ENCODE measurements at regions not wholly inside any gene's neighbourhood (a gene's known extent, or its start where the extent isn't known, plus 50 kb on each side); places are given as distances from the start of the nearest gene placed in this dataset.
A peak's percentile ranks its signal among the peaks of the same experiment; 100 is the strongest.

DNA sequence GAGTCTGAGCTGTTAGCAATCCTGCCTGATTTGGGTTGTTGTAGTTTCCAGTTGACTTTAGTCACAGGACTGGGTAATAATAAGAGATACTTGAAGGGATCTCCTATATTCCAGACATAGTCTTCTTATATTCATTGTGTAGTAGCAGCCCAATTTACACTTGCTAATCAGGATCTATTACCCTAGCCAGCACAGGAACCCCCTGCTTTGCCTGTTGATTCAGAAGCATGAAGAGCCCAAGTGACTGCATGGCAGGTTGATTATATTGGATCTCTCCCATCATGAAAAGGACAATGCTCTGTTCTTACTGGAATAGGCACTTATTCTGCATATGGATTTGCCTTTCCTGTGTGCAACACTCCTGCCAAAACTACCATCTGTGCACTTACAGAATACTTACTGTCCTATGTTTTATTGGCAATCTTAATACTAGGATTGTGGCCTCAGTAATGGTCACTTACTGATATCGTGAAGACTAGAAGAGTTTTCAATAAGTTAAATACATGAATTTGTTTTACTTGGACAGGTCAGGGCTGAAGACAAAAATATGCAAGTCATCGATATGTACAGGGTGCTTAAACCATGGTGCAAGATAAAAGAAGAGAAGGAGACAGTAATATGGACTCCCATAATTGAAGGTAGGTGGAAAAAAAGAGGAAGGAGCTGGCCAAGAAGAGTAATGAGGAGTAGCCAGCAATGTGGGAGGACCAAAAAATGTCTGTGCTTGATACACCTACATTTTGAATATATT, 304.1 kb downstream of the MCTP2 start:
- DNase-seq (ENCODE audit: low spot score) = no peak

DNA sequence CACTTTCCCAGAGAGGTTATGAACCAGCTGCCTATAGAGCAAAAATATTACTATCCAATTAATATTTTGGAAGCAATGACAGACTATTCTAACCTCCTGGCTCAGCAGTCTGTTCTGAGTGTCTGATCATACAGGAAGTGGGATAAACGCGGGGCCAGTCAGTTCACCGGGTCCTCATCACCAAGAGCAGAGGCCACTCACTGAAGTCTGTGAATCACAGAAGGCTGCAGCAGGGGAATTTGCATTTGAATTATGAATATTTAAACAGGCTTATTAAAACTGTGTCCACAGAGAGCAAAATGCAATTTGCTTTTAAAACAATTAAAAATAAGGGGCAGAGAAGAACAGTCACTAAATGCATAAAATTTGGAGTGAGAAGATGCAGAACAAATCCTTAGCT, 305.2 kb downstream of the MCTP2 start:
- DNase-seq (ENCODE audit: low spot score) = no peak

DNA sequence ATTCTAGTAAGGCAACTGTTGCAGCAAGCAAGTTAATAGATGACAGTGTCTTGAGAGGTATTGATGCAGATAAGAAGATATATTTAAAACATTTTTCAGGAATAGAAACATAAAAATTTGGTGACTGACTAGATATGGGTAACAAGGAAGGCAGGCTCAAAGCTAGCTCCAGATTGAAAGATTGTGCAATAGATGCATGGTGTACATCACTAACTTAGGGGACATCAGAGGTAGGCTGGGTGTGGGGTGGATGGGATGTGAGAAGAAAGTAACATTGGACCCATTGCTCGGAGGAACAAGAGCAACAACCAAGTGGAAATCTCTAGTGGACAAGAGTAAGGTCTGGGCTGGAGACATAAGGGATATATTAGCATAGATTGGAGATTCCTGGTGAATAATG, 306.9 kb downstream of the MCTP2 start:
- DNase-seq (ENCODE audit: low spot score) = no peak

DNA sequence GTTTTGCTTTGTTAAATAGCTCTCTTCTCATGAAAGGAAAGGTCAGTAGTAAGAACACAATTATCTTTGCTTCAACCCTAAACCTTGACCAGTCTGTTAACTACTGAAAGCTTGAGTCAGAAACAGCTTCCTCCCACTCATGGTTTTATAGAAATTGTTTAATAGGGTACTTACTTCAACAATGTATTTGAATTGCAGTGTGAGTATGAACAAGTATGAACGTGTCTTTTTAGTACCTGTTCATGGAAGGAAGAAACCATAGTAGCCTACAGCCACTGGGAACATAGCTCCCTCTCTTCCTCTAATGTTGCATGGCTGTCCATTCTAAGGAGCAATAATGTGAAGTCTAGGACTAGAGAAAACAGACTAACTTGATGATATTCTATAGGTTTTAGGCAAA, 311.0 kb downstream of the MCTP2 start:
- no peak for DNase-seq (ENCODE audit: low spot score)

DNA sequence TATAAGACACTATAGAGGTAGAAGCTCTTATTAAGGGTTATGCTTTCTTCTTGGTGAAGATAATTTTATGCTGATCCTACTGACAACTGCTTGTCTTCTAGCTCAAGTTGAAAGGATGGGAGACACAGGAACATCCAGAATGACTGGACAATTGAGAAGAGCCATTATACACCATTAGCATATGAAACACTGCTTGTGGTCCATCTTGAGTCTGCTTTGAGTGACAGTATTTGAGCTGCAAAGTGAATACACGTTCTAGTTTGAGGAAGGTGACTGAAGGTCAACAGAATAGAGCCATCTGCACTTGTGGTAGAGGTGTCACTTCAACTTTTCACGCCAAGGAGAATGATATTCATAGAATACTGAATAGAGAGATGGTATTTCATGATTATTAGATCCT, 315.4 kb downstream of the MCTP2 start:
- DNase-seq (ENCODE audit: low spot score) = no peak

DNA sequence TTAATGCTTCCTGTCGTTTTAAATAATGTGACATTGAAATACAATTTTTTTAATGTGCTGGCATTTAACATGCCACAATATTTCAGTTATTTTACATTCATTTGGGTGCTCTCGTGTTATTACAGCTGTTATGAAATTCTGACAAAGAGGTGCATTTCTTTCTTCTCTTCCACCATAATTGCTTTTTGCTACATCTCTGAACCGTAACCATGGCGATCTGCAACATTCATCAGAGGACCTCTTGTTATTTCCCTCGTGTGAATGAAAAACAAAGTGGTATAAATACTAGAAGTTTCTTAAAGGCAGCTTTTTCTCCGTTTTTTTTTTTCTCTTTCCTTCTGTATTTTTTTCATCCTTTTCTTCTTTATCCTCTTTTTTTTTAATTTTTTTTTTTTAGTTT, 316.4 kb downstream of the MCTP2 start:
- no peak for DNase-seq (ENCODE audit: low spot score)

DNA sequence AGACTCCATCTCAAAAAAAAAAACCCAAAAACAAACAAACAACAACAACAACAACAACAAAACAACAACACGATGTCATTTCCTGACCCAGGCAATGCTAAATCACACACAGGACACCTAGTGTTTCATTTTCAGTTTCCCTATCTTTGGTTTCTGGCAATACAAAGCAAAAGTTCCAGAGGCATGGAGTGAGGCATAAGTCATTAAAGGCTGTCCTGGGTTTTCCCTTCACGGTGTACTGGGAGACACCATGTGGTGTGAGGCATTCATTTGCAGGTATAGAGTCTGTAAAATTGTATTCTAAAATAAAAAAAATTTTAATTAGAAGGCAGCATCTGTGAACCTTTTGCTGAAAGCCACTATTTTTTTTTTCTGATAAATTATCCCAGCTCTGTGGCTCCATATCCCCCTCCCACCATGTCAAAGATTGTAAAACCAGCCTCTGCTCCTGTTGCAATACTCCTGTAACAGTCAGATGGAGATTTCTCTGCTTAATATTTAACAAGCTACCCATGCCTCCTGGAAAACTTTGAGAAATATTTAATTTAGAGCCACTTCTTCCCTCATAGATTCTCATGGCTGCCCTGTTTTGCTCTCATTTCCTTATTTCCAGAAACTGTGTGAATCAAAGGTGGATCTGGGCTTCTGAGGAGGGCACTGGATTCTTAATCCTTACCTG, 324.6 kb downstream of the MCTP2 start:
- no peak for DNase-seq (ENCODE audit: low spot score)

DNA sequence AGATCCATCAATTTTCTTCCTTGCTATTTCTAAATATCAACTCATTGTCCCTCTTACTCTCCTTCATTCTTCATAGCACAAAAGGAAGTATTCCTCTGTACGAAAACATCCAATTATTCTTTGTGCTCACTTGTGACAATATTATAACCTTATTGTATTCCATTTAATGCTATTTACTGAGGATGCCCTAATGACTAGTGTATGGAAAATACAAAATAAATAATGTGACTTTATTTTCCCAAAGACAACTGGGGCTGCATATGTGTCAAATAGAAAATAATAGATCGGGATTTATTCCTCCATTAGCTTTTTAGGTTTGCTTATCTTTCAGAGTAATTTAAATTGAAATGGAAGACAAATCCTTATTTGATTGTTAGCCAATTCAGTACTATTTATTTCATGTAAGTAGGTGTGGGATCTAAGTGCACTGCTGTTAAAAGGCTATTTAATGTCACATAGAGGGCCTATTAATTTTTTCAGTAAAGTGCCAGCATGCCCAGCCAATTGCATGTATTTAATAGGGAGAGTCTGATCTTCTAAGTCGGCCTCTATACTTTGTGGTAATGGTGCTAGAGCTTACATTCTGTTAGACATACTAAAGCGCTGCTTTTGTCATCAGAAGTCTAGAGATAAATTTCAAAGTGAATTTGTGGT, 329.8 kb downstream of the MCTP2 start:
- DNase-seq (ENCODE audit: low spot score) = no peak

DNA sequence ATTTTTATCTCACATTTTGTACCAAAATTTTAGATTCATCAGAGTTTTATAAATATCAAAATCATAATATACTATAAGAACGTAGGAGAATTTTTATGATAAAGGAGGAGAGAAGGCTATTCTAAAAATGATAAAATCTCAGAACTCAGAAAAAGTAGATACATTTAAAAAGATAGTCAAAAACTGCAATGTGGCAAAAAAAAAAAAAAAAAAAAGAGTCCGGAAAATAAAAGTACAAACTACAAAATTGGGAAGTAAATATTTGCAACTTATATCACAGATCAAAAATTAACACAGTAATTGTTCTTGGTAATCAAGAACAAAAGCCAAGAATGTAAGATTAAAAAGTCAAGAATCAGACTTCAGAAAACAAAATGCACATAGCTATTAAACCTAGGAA, 332.1 kb downstream of the MCTP2 start:
- no peak for DNase-seq (ENCODE audit: low spot score)

DNA sequence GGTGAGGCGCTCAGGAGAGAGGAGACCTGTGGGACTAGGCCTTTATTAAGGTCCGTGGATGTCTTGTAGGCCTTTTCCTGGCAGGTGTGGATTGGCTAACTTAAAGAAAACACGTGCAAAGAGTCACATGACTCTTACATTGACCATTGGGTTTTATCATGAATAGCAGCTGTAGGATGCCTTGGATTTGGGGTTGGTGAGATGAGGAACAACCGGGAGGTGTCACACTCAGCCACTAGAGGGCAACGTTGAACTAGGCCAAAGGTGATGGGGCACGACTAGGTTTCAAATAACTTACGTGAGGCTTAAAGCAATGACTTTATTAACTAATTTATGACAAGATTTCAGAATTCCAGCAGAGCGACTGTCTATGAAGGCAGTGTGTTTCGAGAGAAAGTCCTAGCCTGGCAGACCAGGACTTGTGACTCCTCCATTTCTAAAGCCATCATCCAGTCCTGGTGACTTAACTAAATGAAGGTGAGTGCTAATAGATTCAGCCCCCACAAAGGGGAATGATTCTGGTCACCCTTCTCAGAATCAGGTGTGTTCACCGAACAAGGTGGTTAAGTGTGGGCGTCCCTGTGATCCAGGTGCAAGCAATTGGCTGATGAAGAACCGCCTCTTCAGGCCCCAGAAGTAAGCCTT, 345.6 kb downstream of the MCTP2 start:
- DNase-seq (ENCODE audit: low spot score) = no peak

DNA sequence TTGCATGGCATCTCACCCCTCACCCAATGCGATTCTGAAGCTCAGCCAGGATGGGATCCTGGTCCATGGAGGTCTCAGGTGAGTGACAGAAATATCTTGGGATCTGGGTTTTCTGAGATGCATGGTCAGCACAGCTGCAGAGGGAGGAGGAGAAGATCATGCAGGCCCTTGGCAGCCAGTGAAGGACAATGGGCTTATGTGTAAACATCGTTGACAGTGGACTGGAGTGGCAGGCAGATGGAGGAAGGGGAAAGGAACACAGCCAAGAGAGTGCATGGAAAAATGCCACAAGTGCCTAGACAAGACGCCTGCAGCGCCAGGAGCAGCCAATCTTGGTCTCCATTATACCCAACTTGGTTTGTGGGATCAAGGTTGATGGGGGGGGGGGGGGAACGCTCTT, 347.9 kb downstream of the MCTP2 start:
- DNase-seq (ENCODE audit: low spot score) = no peak

DNA sequence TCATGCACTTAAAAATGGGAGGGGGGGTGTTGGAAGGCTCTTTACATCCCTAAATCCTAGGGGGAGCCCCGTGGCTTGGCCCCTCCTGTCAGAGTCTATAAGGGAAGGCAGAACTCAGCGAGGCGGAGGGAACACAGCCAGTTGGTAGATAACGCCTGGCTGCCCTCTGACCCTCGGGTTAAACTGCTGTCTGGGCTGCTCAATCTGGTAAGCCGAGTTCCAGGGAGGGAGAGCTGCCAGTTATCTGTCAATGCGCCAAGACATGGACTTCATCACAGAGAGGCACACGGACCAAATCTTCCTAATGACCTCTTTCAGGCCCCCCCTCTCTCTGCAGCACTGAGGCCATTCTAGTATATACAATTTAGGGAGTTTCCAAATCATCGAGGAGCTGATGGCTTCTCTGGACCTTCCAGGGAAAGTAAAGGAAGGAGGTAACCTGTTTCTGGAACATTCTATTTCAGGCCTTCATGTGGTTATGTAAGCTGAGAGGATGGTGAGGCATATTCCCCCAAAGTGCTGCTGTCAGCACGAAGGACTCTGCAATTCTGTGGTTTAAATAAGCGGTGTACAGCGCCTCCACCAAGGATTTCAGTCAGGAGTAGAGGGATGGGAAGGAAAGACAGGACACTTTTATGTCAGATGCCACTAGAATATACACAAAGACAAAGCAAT, 349.0 kb downstream of the MCTP2 start:
- no peak for DNase-seq (ENCODE audit: low spot score)

DNA sequence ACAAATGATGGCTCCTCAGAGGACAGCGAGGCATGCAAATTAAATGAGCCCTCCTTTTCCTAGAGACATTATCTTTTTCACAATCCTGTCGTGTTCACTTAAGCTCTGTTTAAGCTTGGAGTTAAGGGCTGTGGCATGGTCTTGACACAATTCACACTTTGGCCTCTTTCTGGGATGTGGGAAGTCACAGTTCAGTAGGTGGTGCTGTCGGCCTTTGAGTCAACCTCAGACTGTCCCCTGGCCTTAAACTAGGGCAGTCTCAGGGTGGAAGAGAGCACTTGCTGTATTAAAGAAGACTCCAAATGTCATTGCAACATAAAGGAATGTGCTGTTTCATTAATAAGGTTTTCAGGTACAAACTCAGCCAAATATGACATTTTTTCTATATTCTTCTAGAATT, 351.0 kb downstream of the MCTP2 start:
- no peak for DNase-seq (ENCODE audit: low spot score)

DNA sequence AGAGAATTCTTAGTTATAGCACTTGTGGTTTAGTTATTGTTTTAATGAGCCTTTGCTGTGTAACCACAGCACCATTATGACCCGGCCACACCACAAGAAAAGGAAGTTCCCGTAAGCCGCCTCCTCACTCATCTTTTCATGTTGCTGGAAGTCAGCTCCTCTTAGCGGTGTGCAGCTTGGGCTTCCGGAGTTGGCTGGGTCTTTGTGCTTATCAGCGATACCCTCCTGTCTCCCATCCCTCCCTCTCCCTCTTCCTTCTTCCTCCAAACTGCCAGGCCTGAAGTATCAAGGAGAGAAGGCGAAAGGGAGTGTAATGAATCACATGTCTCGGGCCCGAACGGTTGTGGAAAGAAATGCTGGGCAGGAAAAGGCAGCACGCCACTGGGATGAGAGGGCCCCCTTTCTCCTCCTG, 353.5 kb downstream of the MCTP2 start:
- peak; percentile 9 for DNase-seq (ENCODE audit: low spot score)

DNA sequence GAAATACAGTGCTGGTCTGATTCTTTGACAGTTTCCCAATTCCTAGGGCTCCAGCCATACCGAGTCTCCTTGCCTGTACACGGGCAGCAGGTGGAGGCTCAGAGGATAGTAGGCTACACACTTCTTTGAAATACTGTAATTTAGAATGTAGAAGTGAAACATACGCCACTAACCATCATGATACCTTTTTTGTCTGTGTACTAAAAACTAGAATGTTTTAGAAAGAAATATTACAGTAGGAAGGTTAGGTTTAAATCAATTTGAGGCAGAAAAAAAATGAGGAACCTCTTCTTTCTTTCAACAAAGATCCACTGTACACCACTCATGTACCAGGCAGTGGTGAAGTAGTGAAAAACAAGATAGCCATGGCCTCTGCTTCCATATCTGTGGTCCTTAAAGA, 354.7 kb downstream of the MCTP2 start:
- DNase-seq (ENCODE audit: low spot score) = no peak

DNA sequence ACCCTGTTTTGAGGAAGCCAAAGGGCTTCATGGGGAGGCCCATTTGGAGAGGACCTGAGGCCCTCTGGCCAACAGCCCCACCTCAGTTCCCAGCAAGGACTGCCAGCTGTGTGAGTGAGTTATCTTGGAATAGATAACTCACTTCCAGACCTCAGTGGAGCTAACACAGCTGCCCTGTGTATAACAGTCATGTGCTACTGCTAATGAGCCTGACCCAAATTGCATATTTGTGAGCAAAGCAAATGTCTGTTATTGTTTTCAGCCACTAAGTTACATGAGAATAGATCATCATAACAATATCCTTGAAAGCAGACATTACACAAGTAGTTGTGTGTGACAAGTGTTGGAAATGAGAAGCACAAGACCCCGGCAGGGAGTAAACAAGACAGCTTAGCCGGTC, 355.8 kb downstream of the MCTP2 start:
- no peak for DNase-seq (ENCODE audit: low spot score)

DNA sequence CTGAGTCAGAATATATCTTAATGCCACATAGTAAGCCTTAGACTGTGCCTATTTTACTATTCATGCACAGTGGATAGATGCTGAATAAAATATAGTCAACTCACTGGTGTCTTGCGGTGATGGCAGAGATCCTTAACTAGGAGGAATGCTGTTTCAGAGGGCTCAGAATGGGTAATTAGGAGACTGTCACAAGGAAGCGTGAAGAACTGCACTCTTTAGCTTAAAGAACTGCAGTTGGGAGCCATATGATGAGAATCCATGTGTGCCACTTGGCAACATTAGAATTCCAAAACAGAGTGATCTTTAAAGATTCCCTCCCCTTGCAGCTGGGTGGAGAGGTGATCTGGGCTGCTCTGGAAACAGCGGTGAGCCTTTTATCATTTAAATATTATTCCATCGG, 357.6 kb downstream of the MCTP2 start:
- DNase-seq (ENCODE audit: low spot score) = no peak

DNA sequence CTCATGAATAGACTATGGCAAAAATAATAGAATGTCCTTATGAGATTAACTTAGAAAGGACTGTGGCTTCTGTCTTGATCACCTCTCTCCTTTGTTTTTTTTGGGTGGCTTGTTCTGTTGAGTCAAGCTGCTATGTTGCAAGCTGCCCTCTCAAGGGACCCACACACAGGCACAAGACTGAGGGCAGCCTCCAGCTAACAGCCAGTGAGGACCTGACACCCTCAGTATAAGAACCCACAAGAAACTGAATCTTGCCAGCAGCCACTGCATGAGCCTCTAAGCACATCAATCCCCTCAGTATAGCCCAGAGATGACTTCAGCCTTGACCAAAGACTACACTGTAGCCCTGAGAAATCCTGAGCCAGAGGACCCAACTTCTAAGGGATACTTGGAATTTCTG, 361.1 kb downstream of the MCTP2 start:
- DNase-seq (ENCODE audit: low spot score) = no peak

DNA sequence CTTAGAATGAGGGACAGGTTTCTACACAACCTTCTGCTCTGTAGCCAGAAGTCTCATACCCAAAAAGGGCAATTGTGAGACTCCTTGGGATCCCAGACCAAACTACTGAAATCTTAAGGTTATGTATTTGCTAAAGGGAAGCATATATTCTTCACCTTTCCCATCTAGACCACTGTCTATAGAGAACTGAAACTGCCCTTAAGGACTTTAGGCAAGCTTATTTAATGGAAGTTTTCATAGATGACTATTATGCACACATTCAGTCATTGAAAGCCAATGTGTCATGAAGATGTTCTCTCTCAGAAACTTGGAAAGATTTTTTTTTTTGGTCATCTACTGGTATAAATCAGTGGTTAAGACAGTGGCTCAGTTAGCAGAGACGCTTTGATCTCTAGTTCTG, 365.3 kb downstream of the MCTP2 start:
- no peak for DNase-seq (ENCODE audit: low spot score)

DNA sequence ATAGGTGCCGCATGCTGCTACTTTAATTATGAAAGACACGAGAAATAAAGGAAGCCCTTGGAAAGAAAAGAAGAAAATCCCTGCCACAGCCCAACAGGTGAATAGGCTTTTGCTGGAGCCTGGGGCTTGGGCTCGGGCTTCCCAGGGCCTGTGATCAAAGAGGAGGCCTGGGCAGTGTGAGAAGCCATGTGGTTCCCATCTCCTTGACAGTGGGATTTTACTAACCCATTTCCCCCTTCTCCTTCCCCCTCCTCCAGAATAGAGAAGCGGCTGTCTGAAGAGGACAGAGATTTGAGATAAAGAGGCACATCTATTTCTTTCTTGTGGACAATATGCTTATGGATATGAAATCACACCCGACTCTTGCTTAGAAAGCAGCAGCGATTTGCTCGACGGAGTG, 369.1 kb downstream of the MCTP2 start:
- no peak for DNase-seq (ENCODE audit: low spot score)

DNA sequence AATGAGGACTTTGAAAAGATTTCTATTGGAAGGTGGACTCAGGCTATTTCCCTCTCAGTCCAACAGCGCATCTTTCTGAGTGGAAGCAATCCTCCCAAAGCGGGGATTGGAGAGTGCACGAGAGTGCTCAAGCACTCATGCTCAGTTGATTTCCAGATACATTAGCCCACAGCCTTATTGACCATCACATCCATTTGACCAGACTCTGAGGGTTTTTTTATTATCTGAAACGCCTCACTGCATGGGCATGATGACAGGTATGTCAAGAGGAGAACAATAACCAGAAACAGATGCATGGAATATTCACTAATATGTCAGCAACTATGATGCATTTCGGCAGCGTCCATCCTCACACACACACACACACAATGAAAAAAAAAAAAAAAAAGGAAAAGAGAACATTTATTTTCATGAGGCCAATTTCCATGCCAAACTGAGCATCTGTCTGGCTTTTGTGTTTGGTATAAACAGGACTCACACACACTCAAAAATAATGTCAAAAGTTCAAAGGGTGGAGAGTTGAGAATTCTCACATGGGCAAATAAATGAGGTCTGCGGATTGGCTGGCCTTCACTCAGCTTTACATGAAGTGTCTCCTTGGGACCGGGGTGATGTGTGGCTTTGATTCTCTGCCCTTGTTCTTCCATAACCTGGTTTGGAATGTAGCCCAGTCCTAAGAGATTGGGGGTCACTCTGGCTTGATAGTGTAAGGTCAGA, 371.6 kb downstream of the MCTP2 start:
- DNase-seq (ENCODE audit: low spot score) = no peak

DNA sequence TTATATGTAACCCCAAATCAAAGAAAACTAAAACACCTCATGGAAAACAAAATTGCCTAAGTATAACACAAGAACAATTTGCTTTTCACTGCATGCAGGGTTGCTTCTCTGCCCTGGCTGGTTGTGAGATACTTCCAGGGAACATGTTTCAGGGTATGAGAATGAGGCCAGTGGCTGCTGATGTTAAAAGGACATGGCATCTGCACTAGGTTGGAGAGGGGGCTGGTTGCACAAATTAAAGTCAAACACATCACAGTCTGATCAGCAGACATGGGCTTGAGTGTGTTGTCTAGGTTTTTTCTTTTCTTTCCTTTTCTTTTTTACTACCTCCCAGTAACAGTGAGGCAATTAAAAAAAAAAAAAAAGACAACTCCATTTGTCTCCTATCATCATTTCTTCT, 374.9 kb downstream of the MCTP2 start:
- DNase-seq (ENCODE audit: low spot score) = no peak
